Heart left ventricle (tissue), 16 donors: ENCODE measurements at regions not wholly inside any gene's neighbourhood (a gene's known extent, or its start where the extent isn't known, plus 50 kb on each side); places are given as distances from the start of the nearest gene placed in this dataset.

Source experiments
- ATAC-seq, 4 donors: fragments of 200-7000 bp; cut with Tn5 transposase; one replicate each; pipeline ENCODE4 v1.9.1; 2020 to 2022; ENCODE audit warnings: moderate library complexity in 4 of 4, mild to moderate bottlenecking in 3 of 4, moderate number of reproducible peaks in 1 of 4
- DNase-seq, 5 donors: peaks; one replicate each; pipeline ENCODE4 v3.0.0-alpha.2; 2020
- H3K27ac ChIP-seq, 12 donors: fragments of 200-600 bp; sonication (generic) in 4 of 12; one replicate each; pipeline versions ENCODE4 v1.5.0 to v1.8.0; 2016 to 2022; ENCODE audit warnings: mild to moderate bottlenecking in 2 of 12
- H3K27me3 ChIP-seq, 9 donors: fragments of 200-600 bp; sonication (generic) in 2 of 9; one replicate each; pipeline versions ENCODE4 v1.5.1 to v1.8.0; 2016 to 2022; ENCODE audit warnings: mild to moderate bottlenecking in 3 of 9
- H3K36me3 ChIP-seq, 9 donors: fragments of 200-600 bp; sonication (generic) in 2 of 9; one replicate each; pipeline versions ENCODE4 v1.5.0 to v1.8.0; 2018 to 2022; ENCODE audit warnings: mild to moderate bottlenecking in 2 of 9
- H3K4me1 ChIP-seq, 12 donors: fragments of 200-600 bp; sonication (generic) in 4 of 12; one replicate each; pipeline versions ENCODE4 v1.5.0 to v1.8.0; 2016 to 2022; ENCODE audit warnings: mild to moderate bottlenecking in 3 of 12
- H3K4me3 ChIP-seq, 12 donors: fragments of 200-600 bp; sonication (generic) in 4 of 12; one replicate each; pipeline versions ENCODE4 v1.5.0 to v1.8.0; 2017 to 2022; ENCODE audit warnings: mild to moderate bottlenecking in 9 of 12, moderate library complexity in 4 of 12
- H3K9me3 ChIP-seq, 12 donors: fragments of 200-600 bp; sonication (generic) in 4 of 12; one replicate each; pipeline versions ENCODE4 v1.5.0 to v1.8.0; 2016 to 2022; ENCODE audit warnings: mild to moderate bottlenecking in 1 of 12
- POLR2A ChIP-seq, 2 donors: fragments of 450-650 bp; IDR thresholded peaks; one replicate each; pipeline ENCODE4 v1.6.1; 2017; ENCODE audit warnings: antibody characterized with exemption in 2 of 2, mild to moderate bottlenecking in 2 of 2, moderate library complexity in 2 of 2
- WGBS, 4 donors: extraction: QIAGEN DNeasy Blood & Tissue Kit in 2 of 4; methylation state at CpG; one replicate each; pipeline versions ENCODE4 v1.1.5 to v1.1.7; 2013 to 2018; 5-methylcytosine and 5-hydroxymethylcytosine counted together
- intact Hi-C, 10 donors: fragments of 100-400 bp; cut with DNase I; formaldehyde crosslinking; loops; one replicate each; pipeline versions ENCODE4 v1.11.1 to v1.14.2; 2022
- TF ChIP-seq, protein P1 (sequence below), 12 donors: fragments of 200-600 bp; sonication (generic) in 4 of 12; IDR thresholded peaks; one replicate each; pipeline versions ENCODE4 v1.5.0 to v1.8.0; 2018 to 2022; ENCODE audit warnings: antibody characterized with exemption in 12 of 12, mild to moderate bottlenecking in 5 of 12
- donor health status: ischemic (EF 13 %, LVEDD 7.1; RV severe dilation, severe dysfunction).
- donor health status: healthy with polysubstance abuse.
- donor health status: DM: no; HTN: yes; CAD: no.
- donor health status: DM: no; HTN: no; CAD: no.
- donor health status: ischemic (EF 25% LVEDD 6.9; RV normal size, moderate dysfunction).
- donor health status: ischemic (EF 25% LVEDD 5.7; RV mildly dilated, moderate dysfunction).
- donor health status: healthy.
- donor health status: DM: yes; HTN: yes; CAD: no.
- donor health status: ischemic (EF 35%, LVEDD 5.7; RV mildly dilated, moderate dysfunction).
- donor health status: nonischemic (EF 11% LVEDD 7.7; RV severe dilation, severe dysfunction).
- donor health status: DM: yes; HTN: yes; CAD: no.
- donor health status: PGD.
- donor health status: ischemic (EF 29% LVEDD 5.4; RV normal size, mild dysfunction).
- donor health status: nonischemic (EF 23%, LVEDD 6.1; RV moderate dilation, normal function).

DNA sequence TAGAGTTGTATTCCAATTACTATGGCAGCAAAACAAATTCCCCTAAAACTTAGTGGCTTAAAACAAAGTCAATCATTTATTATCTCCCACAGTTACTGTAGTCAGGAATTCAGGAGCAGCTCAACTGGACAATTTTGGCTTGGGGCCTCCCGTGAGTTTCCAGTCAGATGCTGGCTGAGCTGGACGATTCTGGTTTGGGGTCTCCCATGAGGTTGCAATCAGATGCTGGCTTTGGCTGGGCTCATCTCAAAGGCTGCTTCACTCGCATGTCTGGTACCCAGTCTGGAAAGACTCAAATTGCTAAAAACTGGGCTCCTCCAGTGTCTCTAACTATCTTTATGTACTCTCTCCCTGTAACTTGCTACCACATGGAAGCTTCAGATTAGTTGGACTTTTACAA lies 130.1 kb downstream of the C5orf15 start:
- Histone ChIP-seq H3K27ac (no peak overlapping the region), H3K9me3 (no peaks in the 10 kb centered on the region), H3K4me3 (no peak overlapping the region), H3K36me3 (no peaks in the 10 kb centered on the region), H3K27me3 (peaks cover 0 to 7% (median 0%) of the 10 kb centered on the region in 9 donors), H3K4me1 (no peaks in the 10 kb centered on the region)
- DNase-seq, result no peak
- ATAC-seq, result no peak
- TF ChIP-seq, protein P1, sequence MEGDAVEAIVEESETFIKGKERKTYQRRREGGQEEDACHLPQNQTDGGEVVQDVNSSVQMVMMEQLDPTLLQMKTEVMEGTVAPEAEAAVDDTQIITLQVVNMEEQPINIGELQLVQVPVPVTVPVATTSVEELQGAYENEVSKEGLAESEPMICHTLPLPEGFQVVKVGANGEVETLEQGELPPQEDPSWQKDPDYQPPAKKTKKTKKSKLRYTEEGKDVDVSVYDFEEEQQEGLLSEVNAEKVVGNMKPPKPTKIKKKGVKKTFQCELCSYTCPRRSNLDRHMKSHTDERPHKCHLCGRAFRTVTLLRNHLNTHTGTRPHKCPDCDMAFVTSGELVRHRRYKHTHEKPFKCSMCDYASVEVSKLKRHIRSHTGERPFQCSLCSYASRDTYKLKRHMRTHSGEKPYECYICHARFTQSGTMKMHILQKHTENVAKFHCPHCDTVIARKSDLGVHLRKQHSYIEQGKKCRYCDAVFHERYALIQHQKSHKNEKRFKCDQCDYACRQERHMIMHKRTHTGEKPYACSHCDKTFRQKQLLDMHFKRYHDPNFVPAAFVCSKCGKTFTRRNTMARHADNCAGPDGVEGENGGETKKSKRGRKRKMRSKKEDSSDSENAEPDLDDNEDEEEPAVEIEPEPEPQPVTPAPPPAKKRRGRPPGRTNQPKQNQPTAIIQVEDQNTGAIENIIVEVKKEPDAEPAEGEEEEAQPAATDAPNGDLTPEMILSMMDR (IDR thresholded peaks at IDR 0.05), result no peak
- no peak for TF ChIP-seq POLR2A (IDR thresholded peaks at IDR 0.05)
- WGBS, 4 donors, result 71 to 90% (median 79%) methylated on average over 3 of the region's 3 CpGs
- intact Hi-C loops, result no loop called here

DNA sequence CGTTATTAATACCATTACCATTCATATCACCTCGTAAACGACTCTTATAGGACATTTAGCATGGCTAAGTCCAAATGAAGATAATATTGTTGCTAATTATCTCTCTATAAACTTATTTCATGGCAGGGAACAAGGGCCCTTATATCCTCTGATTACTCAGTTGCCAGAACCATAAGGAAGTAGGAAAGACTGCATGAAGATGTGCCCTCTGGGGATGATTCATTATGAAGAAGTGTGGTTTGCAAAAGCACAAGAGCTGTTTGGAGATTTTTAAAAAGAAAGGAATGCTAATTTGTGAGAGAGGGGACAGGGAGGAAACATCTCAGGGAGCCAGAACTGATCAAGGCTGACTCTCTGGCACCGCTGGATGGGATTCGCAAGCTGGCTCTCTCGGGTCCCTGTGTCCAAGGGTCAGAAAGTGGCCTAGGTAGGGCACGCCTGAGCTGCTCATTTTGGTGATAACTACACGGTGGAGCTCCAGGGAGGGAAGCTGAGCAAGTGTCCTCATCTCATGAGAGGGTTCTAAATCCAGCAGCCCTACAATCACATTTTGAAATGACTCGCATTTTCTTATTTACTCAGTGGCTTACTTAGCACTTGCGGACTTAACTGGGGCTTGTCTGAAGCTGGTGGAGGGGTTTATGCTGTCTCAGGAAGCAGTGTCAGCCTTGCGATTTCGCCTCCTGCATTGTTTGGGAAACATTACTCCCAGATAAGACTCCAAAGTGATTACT lies 136.8 kb downstream of the C5orf15 start:
- ATAC-seq (no peak), DNase-seq (no peak)
- Histone ChIP-seq H3K36me3 (no peaks in the 10 kb centered on the region), H3K9me3 (no peaks in the 10 kb centered on the region), H3K27ac (no peak overlapping the region), H3K4me1 (no peaks in the 10 kb centered on the region), H3K27me3 (peaks cover 0 to 7% (median 0%) of the 10 kb centered on the region in 9 donors), H3K4me3 (no peak overlapping the region)
- TF ChIP-seq, protein P1 (IDR thresholded peaks at IDR 0.05), result no peak
- TF ChIP-seq POLR2A (IDR thresholded peaks at IDR 0.05), result no peak
- 55 to 61% (median 60%) methylated on average over 12 of the region's 12 CpGs for WGBS, 4 donors
- intact Hi-C loops, result no loop called here

DNA sequence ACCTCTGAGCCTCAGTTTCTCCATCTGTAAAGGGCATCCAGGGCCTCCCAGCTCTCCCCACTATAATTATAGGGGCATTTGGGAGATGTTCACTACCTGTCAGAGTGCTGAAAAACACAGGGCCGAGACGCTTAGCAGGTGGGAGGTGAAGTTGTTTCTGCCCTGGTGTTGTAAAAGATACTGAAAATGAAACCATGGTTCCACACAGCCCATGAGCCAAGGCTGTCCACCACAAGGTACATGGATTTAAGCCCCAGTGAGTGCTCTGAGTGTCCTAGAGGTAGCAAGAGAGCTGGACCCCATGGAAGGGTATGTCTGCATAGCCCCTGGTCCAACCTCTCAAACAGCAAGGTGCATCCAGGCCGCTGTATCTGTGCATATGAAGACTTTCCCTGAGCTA lies 137.5 kb downstream of the C5orf15 start:
- Histone ChIP-seq H3K4me1 (peaks cover 0 to under 1% (median 0%) of the 10 kb centered on the region in 12 donors), H3K27me3 (peaks cover 0 to 9% (median 0%) of the 10 kb centered on the region in 9 donors), H3K9me3 (peaks cover 0 to 3% (median 0%) of the 10 kb centered on the region in 12 donors), H3K4me3 (no peak overlapping the region), H3K36me3 (no peaks in the 10 kb centered on the region), H3K27ac (no peak overlapping the region)
- intact Hi-C loops, result no loop called here
- no peak for ATAC-seq
- DNase-seq, result no peak
- WGBS, 4 donors, result 86 to 94% (median 92%) methylated on average over 3 of the region's 3 CpGs
- no peak for TF ChIP-seq POLR2A (IDR thresholded peaks at IDR 0.05)
- TF ChIP-seq, protein P1 (IDR thresholded peaks at IDR 0.05), result no peak

DNA sequence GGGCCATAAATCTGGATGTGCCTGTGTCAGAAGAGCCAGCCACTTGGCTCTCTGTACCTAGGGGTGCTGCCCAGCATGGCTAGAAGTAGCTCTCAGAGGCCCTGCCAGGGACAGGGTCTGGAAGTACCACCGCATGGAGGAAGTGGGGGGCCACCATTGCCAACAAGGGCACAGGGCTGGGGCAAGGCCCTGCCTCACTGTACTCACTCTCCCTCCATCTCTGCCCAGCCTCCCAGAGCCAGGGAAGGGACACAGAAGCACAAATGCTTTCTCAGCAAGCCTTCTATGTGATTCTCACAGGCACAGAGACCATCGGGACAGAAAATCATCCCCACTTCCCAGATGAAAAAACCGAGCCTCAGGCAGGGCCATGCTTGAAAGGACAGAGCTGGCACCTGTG lies 138.1 kb downstream of the C5orf15 start:
- Histone ChIP-seq H3K27ac (no peak overlapping the region), H3K9me3 (peaks cover 0 to 3% (median 0%) of the 10 kb centered on the region in 12 donors), H3K4me1 (peaks cover 0 to 6% (median 0%) of the 10 kb centered on the region in 12 donors), H3K4me3 (no peak overlapping the region), H3K27me3 (peaks cover 0 to 9% (median 0%) of the 10 kb centered on the region in 9 donors), H3K36me3 (no peaks in the 10 kb centered on the region)
- DNase-seq, result no peak
- TF ChIP-seq POLR2A (IDR thresholded peaks at IDR 0.05), result no peak
- TF ChIP-seq, protein P1 (IDR thresholded peaks at IDR 0.05), result no peak
- intact Hi-C loops, result no loop called here
- WGBS, 4 donors, result 80 to 100% (median 90%) methylated on average over 1 to 3 of the region's 3 CpGs
- no peak for ATAC-seq
